HG03103 (cell line): ENCODE measurements at regions not wholly inside any gene's neighbourhood (a gene's known extent, or its start where the extent isn't known, plus 50 kb on each side); places are given as distances from the start of the nearest gene placed in this dataset.
"Not testable (repeated sequence)": the region's sequence is repeated elsewhere in the genome, so short reads cannot be mapped to it uniquely, and the experiment has no call there.

ENCODE experiments used
- ATAC-seq: cut with Tn5 transposase; IDR thresholded peaks from one replicate; pipeline ENCODE4 v1.9.1; 2021; ENCODE audit warnings: low read depth; ENCODE audit not compliant: unreplicated experiment

DNA sequence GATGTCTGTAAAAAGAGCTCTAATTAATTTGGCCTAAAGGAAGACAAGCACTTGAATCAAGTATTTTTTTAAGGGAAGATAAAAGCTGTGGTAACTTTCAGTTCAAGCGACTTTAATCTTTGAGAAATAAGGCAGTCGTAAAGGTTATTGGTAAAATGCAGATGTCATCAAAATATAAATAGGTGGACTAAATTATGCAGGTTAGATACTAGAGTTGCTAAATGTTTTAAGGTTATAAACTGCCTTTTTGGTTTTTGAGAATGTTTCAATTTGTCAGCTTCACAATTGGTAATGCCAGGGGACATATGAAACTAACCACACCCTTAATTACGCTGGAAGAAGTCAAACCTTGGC is 159.5 kb upstream of the OLIG3 start:
- ATAC-seq: no peak

DNA sequence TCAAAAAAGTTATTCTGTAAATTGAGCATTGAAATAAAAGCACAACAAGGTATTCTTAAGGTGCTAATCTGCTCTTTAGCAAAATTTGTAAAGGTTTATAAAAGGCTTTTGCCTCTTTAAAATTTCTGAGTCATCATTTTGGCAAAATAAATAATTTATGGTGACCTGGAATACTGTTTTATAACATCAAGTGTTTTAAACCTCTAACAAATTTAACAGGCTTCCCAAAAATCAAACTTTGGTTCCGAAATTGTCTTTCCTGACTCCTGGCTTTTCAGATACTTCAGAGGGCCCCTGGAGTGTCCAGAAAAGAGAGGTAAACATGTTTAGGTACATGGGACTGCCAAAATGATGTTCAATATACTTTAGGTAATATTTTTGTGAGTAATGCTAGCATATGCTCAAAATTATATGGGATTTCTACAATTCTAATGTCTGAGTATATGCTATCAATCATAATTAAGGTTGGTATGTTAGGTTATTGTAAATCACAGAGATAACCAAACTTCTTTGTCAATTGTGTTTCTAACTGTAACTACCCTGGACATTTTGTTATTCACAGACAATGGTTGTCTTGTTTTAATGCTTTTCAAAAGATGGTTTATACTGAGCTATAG is 160.3 kb upstream of the OLIG3 start:
- no peak for ATAC-seq

DNA sequence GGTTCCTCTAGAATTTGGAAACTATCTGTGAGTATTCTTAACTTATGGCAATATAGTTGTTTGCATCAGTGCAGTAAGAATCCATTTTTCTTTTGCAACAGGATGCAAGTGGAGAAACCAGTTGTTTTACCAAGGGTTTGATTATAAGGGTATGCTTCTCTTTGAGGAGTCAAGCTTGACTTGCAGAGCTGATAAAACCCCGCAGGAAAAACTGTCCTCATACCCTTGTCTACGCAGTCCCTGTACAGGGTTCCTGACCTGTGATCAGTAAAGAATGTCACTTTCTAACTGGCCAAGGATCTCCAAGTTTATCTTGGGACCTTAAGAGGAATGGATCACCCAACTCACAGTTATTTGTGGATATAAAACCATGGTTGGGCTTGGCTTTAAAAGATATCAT is 161.1 kb upstream of the OLIG3 start:
- no peak for ATAC-seq

DNA sequence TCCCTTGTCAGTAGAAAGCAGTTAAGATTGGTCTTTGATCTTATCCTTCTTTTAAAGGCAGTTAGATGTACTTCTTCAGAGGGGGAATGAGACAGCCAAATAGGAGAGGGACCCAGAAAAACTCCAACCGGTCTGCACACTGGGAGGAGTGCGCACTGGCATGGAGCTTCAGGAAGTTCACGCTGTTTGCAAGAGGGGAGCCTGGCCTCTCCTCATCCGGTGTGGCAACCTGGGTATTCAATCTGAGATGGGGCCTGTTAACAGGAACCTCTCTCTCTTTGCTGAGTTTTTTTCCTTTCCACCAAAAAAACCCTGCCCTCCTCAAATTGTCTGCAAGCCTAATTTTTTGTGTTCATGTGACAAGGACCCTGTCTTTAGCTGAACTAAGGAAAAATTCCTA is 162.5 kb upstream of the OLIG3 start:
- no peak for ATAC-seq

DNA sequence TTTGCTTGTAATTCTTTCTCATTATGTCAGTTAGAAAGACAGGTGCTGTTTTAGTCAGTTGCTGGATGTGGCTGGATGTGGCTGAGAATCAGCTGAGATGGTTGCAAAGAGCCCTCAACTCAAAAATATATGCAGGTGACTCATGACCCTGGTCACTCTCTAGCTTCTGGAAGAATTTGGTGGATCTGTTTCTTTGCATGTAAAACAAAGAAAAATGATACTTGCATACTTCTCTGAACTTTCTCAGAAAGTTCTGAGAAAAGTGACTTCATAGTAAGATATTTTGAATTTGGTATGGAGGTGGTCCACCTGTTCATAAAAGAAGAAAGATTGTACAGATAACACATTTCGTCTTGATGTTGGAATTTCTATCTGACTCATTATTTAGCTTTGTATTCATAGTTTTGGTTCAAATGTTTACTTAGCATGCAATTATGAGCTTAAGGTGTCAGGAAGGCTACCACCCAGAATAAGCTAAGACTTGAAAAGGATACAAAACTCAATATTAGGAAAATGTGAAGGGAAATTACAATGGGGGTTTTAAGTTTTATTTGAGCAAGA is 163.2 kb upstream of the OLIG3 start:
- no peak for ATAC-seq

DNA sequence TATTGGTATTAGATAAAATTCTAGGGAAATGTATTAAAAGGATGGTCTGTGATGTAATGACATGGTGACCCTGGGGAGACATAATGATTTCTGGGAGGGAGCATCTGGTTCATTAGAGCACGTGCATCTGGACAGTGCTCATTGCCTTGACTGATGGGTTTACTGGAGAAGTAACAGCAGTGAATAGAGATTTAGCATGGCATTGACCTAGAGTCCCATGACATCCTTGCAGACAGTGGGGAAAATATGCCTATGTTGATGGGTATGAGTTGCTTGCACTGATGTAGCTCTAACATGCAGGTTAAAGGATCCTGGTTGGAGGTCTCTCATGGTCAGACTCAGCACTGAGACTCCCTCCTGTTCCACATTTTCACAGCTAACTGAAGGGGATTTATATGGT is 164.1 kb upstream of the OLIG3 start:
- ATAC-seq: no peak

DNA sequence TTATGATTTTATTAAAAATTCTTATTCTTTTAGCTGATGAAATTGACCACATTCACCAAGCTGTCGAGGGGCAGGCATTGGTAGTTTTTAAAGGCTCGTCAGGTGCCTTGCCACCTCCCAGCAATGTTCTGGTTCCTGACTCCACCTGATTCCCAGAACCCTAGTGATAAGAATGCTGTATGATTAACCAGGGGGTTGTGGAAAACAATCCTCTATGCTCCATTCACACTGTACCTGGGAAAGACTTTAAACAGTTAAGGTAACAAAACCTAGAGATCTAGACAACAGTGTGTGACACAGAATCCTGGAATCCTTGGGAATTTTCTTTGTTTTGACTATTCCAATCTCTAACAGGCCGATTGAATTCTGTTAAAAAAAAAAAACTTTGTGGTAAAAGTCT is 165.7 kb upstream of the OLIG3 start:
- ATAC-seq: no peak

DNA sequence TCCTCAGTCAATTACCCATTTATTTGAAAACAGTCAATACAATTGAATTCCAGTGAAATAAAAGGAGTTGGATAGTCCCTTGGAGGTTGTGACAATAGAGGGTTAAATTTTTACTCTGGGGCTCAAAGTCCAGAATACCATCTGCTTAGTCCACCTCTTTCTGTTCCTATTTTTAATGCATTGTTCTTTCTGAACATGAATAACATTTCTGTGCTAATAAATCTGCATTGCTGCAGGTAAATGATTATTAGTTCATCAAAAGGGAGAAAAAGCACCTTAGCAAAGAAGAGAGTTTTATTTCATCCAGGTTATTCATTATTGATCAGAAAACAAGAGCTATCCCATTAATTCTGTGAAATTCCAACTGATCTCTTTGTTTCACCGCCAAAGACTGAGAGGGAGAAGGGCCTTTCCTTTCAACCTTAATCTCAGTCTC is 166.1 kb upstream of the OLIG3 start:
- no peak for ATAC-seq

DNA sequence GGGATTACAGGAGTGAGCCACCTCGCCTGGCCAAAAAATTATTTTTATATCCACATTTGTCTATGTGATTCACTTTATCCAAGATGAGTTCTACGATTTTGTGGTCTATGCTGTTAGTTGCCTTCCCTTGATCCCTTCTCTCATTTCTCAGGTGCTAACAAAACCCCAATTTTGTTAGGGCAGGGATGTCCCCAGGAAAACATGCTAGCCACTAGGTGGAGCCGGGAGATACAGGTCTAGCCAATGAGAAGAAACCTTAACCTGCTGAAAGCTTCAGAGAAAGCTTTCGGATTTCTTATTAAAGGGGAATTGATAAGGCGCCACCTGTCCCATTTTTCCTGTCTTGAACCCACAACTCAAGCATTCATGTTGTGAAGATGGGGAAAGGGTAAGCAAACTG is 167.4 kb upstream of the OLIG3 start:
- no peak for ATAC-seq

DNA sequence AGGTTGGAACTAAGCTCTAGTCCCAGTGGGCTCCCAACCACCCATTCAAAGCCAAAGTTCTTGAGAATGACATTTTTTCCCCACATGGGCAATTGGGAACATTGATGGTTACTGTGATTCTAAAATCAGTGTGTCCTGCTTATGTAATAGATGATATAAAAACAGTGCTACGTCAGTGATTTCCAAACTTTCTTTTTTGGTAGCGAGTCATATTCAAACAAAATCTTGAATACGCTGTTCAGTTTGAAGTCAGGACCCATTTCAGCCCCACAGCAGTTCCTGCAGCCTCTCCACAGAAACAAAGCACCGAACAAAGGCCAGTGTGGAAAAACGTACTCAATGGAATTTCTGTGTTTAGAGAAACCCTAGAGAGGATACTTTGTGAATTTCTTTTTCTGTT is 170.0 kb upstream of the OLIG3 start:
- ATAC-seq: no peak

DNA sequence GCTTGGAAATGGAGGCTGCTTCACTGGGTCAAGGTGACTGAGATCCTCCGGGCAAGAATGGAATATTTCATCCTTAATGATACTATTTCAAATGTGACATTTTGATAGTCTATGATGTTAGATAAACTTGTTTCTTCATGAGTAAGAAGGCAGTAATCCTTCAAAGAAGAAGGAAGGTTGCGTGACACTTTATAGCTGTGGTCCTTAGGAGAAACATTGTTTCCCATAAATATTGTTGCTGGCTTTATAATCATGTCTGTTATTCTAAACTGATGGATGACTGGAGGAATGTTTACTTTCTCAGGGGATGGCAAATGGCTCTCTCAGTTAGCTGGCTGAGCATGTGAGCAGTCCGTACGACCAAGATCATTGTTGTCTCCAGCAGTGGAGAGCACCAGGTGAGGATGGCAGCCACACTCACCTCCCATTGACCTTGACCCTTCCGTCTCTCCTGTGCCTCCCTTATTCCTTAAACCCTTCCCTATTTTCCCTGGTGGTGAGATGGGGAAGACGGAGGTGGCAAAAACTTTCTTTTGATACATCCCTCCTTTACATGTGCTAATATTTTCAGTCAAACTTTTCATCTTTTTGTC is 171.2 kb upstream of the OLIG3 start:
- no peak for ATAC-seq

DNA sequence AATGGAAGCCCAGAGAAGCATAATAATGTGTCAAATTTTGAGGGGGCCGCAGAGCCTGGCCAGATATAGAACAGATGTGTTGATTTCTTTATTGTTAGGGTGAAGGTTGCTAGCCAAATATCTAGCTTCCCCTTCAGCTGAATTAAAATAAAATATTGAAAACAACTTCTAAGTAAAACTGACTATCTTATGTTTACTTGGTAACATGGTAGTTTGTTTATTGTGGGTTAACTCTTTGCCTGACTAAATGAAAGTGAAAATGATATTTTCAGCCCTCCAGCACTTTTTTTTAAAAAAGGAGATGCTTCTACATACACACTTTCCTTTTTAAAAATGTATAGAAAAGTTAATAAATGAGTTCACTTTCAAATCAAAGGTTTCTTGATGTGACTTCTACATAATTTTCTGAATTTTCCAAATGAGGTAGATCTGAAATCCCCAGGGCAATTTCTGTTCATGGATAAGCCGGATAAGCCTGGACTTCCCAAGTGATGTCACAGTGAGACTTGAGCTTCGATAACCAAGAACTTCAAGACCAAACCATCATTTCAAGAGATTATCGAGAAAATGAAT is 172.1 kb upstream of the OLIG3 start:
- no peak for ATAC-seq

DNA sequence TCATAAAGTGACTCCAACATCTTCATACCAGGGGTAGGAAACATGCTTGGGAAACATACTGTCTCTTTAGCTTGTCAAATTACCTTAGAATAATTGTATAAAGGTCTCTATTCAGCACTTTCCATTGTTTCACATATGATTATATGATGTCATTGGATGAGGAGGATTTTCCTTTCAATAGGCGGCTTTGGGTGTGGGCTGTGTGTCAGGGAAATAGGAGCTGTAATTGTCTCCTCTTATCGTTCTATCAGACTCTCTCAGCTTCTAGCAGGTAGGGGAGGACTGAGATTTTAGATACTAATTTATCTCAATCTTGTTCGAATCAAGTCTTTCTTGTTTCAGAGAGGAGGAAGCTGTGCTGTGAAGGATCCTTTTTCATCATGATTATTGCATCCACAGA is 179.4 kb upstream of the OLIG3 start:
- ATAC-seq: no peak

DNA sequence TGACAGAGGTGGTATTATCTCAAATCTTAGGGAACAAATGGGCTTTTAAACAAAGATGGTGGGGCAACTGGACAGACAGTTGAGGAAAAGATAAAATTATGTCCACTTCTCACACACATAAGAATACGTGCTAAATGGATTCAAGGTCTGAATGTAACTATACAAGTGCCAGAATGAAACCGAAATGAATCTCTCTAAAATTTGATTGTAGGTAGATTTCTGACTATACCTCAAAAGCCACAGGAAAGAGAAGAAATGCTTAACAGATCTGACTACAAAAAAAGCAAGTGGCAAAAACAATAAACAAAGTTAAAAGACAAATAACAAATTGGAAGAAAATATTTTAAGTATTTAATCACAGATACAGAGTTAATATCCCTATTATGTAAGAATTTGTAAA is 182.7 kb upstream of the OLIG3 start:
- no peak for ATAC-seq

DNA sequence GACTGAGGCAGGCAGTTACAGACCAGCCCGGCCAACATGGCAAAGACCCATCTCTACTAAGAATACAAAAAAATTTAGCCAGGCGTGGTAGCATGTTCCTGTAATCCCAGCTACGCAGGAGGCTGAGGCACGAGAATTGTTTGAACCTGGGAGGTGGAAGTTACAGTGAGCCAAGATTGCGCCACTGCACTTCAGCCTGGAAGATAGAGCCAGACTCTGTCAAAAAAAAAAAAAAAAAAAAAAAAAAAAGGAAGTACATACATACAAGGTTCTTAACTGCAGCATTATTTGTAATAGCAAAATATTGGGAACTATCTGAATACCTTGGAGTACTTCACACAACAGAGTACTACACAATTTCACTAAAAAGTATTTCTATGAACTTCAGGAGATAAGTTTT is 183.5 kb upstream of the OLIG3 start:
- no peak for ATAC-seq

DNA sequence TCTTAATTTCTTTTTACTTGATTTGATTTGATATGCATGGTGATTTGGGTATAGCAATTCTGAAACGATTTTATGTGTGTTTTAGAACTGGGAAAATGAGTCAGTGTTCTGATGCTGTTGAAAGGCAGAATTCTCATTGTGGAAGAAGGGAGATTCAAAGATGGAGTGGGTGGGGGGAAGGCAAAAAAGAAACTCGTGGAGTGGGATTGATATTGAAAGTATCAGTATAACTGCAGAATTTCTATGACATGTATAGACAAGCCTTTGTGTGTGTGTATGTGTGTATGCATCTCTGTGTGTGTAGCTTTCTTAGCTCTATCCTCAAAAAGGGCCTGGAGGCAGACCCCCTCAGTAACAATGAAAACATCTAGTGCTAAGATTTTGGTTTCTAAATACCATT is 184.3 kb upstream of the OLIG3 start:
- ATAC-seq: no peak

DNA sequence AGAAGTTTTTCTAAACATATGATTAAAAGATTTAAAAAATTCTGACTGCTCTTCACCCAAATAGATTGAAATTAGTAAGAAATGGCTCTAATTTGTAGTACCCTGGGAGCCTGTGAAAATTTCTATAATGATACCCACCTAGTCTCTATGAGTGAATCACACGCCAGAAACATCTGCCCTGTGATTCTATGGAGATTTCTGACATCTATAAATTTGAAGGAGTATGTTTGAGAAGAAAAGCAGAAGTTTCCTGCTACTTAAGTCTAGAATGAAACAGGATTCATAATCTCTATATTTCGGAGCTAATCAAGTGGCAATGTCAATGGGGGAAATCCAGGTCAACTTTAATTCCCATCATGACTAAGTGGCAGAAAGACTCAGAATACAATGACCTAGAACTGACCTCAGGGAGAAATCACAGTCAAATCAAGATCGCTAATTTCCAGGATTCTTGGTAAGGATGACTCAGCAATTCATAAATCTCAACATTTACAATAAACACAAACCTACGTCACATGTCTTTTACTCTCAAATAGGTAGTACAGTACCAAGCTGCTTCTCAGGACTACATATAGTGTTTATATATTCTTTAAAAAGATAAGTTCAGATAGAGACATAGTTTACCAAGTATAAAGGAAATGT is 186.2 kb upstream of the TNFAIP3 start:
- no peak for ATAC-seq

DNA sequence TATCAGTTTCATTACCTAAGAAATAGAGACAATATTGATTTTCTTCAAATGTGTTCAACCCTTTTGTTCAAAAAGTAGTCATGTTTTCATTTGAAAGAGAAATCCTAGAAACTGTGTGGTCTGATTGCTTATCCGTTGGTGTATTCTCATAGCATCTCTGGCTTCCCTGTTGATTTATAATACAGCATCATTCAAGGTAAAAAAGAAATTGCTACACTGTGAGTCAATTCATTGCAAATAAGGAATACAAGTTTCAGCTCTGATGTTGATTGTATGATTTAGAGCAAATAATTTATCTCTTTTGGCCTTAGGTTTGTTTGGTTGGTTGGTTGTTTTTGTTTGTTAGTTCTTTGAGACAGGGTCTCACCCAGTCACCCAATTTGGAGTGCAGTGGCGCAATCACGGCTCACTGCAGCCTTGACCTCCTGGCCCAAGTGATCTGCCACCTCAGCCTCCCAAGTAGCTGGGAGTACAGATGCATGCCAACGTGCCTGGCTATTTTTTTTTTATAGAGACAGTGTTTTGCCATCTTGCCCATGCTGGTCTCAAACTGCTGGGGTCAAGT is 185.5 kb upstream of the TNFAIP3 start:
- ATAC-seq: no peak

DNA sequence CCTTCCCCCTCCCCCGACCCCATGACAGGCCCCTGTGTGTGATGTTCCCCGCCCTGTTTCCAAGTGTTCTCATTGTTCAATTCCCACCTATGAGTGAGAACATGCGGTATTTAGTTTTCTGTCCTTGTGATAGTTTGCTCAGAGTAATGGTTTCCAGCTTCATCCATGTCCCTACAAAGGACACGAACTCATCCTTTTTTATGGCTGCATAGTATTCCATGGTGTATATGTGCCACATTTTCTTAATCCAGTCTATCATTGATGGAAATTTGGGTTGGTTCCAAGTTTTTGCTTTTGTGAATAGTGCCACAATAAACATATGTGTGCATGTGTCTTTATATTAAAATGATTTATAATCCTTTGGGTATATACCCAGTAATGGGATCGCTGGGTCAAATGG is 184.4 kb upstream of the TNFAIP3 start:
- not testable (repeated sequence) for ATAC-seq

DNA sequence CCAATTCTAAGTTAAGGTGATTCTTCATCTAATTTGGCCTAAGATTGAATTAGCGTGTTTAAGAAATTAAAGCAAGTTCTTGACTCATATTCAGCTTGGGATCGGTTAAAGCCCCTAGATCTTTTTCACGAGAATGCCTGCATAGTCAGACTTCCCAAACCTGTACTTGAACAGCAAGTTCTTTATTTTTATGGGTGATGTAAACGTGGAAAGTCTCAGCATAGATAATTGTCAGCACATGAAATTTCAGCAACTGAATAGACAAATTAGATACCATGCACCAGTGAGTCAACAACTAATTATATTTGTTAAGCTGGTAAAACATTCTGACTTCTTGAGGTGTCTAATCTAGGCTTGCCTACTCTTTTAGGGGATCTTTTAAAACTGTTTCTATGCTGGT is 183.1 kb upstream of the TNFAIP3 start:
- ATAC-seq: no peak

DNA sequence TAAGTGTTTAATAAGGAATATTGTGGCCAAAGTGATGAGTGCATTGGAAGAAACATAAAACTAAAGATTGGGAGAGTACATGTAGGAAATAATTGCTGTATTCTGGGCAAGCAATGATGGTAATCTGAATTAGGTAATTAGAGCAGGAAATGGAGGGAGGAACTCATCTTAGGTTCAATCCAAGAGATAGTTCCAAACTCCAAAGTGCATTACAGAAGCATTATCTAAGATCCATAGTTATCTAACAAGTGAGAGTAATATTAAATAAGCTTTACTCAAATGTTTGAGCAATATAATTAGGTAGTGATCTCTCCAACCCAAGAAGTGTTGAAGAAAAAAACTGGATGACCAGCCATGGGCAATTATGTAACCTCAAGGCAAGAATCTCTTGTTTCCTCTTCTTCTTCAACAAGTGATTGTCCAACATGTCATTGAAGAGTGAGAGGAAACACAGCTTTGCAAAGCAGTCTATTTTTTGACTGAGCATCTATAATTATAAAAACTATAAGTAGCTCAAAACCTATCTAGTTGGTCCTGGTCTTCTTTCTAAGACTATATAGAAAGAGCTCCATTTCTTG is 181.2 kb upstream of the TNFAIP3 start:
- ATAC-seq: no peak
